H1 (cell line): ENCODE measurements at regions not wholly inside any gene's neighbourhood (a gene's known extent, or its start where the extent isn't known, plus 50 kb on each side); places are given as distances from the start of the nearest gene placed in this dataset.

Experiments used
- CTCF ChIA-PET: fragments of 300-600 bp; sonication (Branson Sonifier 250); formaldehyde crosslinking; loops from one replicate; lab custom pipeline; 2021; ENCODE audit not compliant: partially characterized antibody; lab: Charles Lee
- POLR2A ChIA-PET: fragments of 300-600 bp; sonication (Branson Sonifier 250); formaldehyde crosslinking; loops from one replicate; lab custom pipeline; 2021; ENCODE audit warnings: inconsistent platforms; ENCODE audit not compliant: partially characterized antibody; lab: Charles Lee
- DNase-seq, 2 experiments: peaks; one replicate each; pipeline versions ENCODE4 v3.0.0 to v3.0.0-alpha.2; 2010 to 2022; ENCODE audit warnings: low spot score in 2 of 2, low read depth in 1 of 2, mixed read lengths in 1 of 2
- FAIRE-seq: peaks from 2 replicates; lab custom pipeline; 2011; peaks lifted over from hg19 to GRCh38; lab: Jason Lieb, UNC
- H2AFZ ChIP-seq: 2 replicates; pipeline ENCODE4 v1.8.1; 2012; ENCODE audit warnings: low read length, inconsistent platforms
- H2AK5ac ChIP-seq: 2 replicates; pipeline ENCODE4 v1.6.1; 2013; ENCODE audit warnings: low read depth, low read length
- H2BK120ac ChIP-seq: replicated peaks from 2 replicates; pipeline ENCODE3; 2013; ENCODE audit warnings: low read depth, low read length, inconsistent platforms
- H2BK12ac ChIP-seq: 2 replicates; pipeline ENCODE4 v1.6.1; 2013; ENCODE audit warnings: low read depth, low read length
- H2BK15ac ChIP-seq: 2 replicates; pipeline ENCODE4 v1.6.1; 2013; ENCODE audit warnings: low read length
- H2BK20ac ChIP-seq: 2 replicates; pipeline ENCODE4 v1.6.1; 2013; ENCODE audit warnings: low read length
- H2BK5ac ChIP-seq: 2 replicates; pipeline ENCODE4 v1.6.1; 2013; ENCODE audit warnings: low read depth, low read length
- H3K14ac ChIP-seq: 2 replicates; pipeline ENCODE4 v1.6.1; 2013; ENCODE audit warnings: inconsistent platforms; ENCODE audit not compliant: insufficient read length
- H3K18ac ChIP-seq: 2 replicates; pipeline ENCODE4 v1.6.1; 2013; ENCODE audit warnings: low read length; ENCODE audit errors: extremely low read depth
- H3K23ac ChIP-seq: 2 replicates; pipeline ENCODE4 v1.6.1; 2013; ENCODE audit warnings: inconsistent platforms; ENCODE audit not compliant: insufficient read length
- H3K23me2 ChIP-seq: 2 replicates; pipeline ENCODE4 v1.6.1; 2013; ENCODE audit warnings: low read depth, low read length
- H3K27ac ChIP-seq: 2 replicates; pipeline ENCODE4 v1.6.1; 2011; ENCODE audit warnings: low read depth, low read length, inconsistent platforms
- H3K27me3 ChIP-seq, 4 experiments: replicated peaks in 1 of 4; 1 replicate in 1 of 4; 2 replicates in 3 of 4; pipeline versions ENCODE4 v1.6.1 to v1.8.1; 2011 to 2013; ENCODE audit warnings: low read length in 3 of 4, mild to moderate bottlenecking in 3 of 4, inconsistent platforms in 2 of 4, mixed read lengths in 2 of 4, moderate library complexity in 1 of 4; ENCODE audit not compliant: control insufficient read depth in 3 of 4, insufficient read depth in 3 of 4; ENCODE audit errors: extremely low read depth in 1 of 4
- H3K36me3 ChIP-seq, 4 experiments: 2 replicates each; pipeline versions ENCODE4 v1.6.1 to v1.8.1; 2011 to 2013; ENCODE audit warnings: mild to moderate bottlenecking in 4 of 4, low read length in 3 of 4, moderate library complexity in 2 of 4, control low read depth in 1 of 4, inconsistent platforms in 1 of 4; ENCODE audit not compliant: insufficient read depth in 4 of 4, control insufficient read depth in 2 of 4
- H3K4ac ChIP-seq: replicated peaks from 2 replicates; pipeline ENCODE3; 2013; ENCODE audit warnings: low read length, low read depth, mixed read lengths, inconsistent platforms; ENCODE audit not compliant: insufficient read length
- H3K4me1 ChIP-seq, 4 experiments: replicated peaks in 1 of 4; 1 replicate in 1 of 4; 2 replicates in 3 of 4; pipeline versions ENCODE4 v1.6.1 to v1.8.1; 2011 to 2013; ENCODE audit warnings: low read length in 3 of 4, inconsistent platforms in 2 of 4, mixed read lengths in 1 of 4; ENCODE audit not compliant: insufficient read depth in 4 of 4, control insufficient read depth in 3 of 4
- H3K4me2 ChIP-seq, 2 experiments: 2 replicates each; pipeline versions ENCODE4 v1.6.1 to v1.8.1; 2011 to 2013; ENCODE audit warnings: low read depth in 2 of 2, low read length in 2 of 2, control low read depth in 1 of 2, inconsistent platforms in 1 of 2, mild to moderate bottlenecking in 1 of 2; ENCODE audit not compliant: insufficient read depth in 1 of 2
- H3K4me3 ChIP-seq, 4 experiments: fragments of 200-600, 300-600 bp in 1 of 4; sonication (generic), shearing (Covaris generic), sonication (Bioruptor Twin) in 1 of 4; 2 replicates each; pipeline versions ENCODE4 v1.5.1 to v1.8.1; 2011 to 2016; ENCODE audit warnings: low read length in 4 of 4, low read depth in 3 of 4, control low read depth in 2 of 4, inconsistent platforms in 2 of 4, mild to moderate bottlenecking in 2 of 4, mixed read lengths in 1 of 4, moderate library complexity in 1 of 4; ENCODE audit not compliant: insufficient read depth in 2 of 4; ENCODE audit errors: extremely low read depth in 1 of 4
- H3K56ac ChIP-seq: replicated peaks from 2 replicates; pipeline ENCODE3; 2013; ENCODE audit warnings: low read depth, mild to moderate bottlenecking, mixed read lengths, low read length, inconsistent platforms; ENCODE audit not compliant: insufficient read length
- H3K79me1 ChIP-seq: 2 replicates; pipeline ENCODE4 v1.6.1; 2013; ENCODE audit warnings: low read depth, low read length, control low read depth
- H3K79me2 ChIP-seq, 2 experiments: 2 replicates each; pipeline versions ENCODE4 v1.6.1 to v1.8.1; 2012 to 2013; ENCODE audit warnings: low read length in 2 of 2, mild to moderate bottlenecking in 2 of 2, inconsistent platforms in 1 of 2; ENCODE audit not compliant: insufficient read depth in 2 of 2, control insufficient read depth in 1 of 2
- H3K9ac ChIP-seq, 4 experiments: replicated peaks in 1 of 4; 1 replicate in 1 of 4; 2 replicates in 3 of 4; pipeline versions ENCODE4 v1.6.1 to v1.8.1; 2011 to 2013; ENCODE audit warnings: low read depth in 3 of 4, low read length in 3 of 4, control low read depth in 2 of 4, mild to moderate bottlenecking in 2 of 4, moderate library complexity in 2 of 4, inconsistent platforms in 1 of 4; ENCODE audit errors: extremely low read depth in 1 of 4
- H3K9me3 ChIP-seq, 2 experiments: 2 replicates each; pipeline versions ENCODE4 v1.6.1 to v1.8.1; 2012 to 2013; ENCODE audit warnings: mild to moderate bottlenecking in 2 of 2, moderate library complexity in 2 of 2, control low read depth in 1 of 2, inconsistent platforms in 1 of 2, low read depth in 1 of 2, low read length in 1 of 2, mixed read lengths in 1 of 2; ENCODE audit not compliant: insufficient read depth in 2 of 2
- H4K20me1 ChIP-seq, 2 experiments: replicated peaks in 1 of 2; 2 replicates each; pipeline versions ENCODE3 to v1.8.1; 2011 to 2013; ENCODE audit warnings: inconsistent platforms in 2 of 2, low read length in 2 of 2, mild to moderate bottlenecking in 1 of 2; ENCODE audit not compliant: insufficient read depth in 2 of 2, control insufficient read depth in 1 of 2
- H4K5ac ChIP-seq: 2 replicates; pipeline ENCODE4 v1.6.1; 2013; ENCODE audit warnings: low read length, low read depth, mixed read lengths, inconsistent platforms; ENCODE audit not compliant: insufficient read length
- H4K8ac ChIP-seq: 2 replicates; pipeline ENCODE4 v1.8.0; 2013; ENCODE audit warnings: mild to moderate bottlenecking, moderate library complexity, low read length, inconsistent platforms; ENCODE audit not compliant: insufficient read depth; ENCODE audit errors: extremely low read depth
- H4K91ac ChIP-seq: replicated peaks from 2 replicates; pipeline ENCODE3; 2013; ENCODE audit warnings: low read length, mixed read lengths, inconsistent platforms; ENCODE audit not compliant: insufficient read length
- KDM1A ChIP-seq: fragments of 200-600, 300-600 bp; sonication (generic); IDR thresholded peaks from 2 replicates; pipeline ENCODE4 v1.7.1; 2016; ENCODE audit warnings: mild to moderate bottlenecking, low read length, borderline replicate concordance
- POU5F1 ChIP-seq: IDR thresholded peaks from 2 replicates; pipeline ENCODE4 v1.6.1; 2011; ENCODE audit warnings: low read depth, mild to moderate bottlenecking, low read length, moderate library complexity
- WGBS, 2 experiments: shearing (Covaris generic) in 1 of 2; methylation state at CpG; one replicate each; pipeline versions ENCODE4 v1.1.6 to v1.1.7; 2013 to 2015; ENCODE audit warnings: low lambda C conversion rate in 2 of 2, mixed read lengths in 2 of 2, inconsistent platforms in 1 of 2, low coverage in 1 of 2, missing lambda C conversion rate in 1 of 2; ENCODE audit not compliant: insufficient replicate concordance in 2 of 2, insufficient coverage in 1 of 2, insufficient read length in 1 of 2; ENCODE audit errors: extremely low coverage in 1 of 2, missing lambda C conversion rate in 1 of 2; 5-methylcytosine and 5-hydroxymethylcytosine counted together

DNA sequence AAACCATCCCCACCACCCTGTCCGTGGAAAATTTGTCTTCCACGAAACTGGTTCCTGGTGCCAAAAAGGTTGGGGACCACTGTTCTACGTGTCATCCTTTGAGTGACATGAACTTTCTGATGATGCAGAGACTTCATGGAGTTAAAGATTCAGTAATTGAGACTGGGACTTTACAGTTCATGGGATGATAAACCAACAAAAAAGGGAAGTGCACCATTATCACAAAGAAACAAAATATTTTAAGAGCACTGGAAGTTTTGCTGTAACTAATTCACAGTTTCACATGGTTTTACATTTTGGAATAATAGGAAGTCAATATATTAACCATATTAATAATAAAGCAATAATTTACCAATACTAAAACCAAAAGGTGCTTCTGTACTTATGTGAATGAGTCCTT lies 126.8 kb downstream of the AQP4 start:
- H4K91ac ChIP-seq: no peak overlapping the region
- TF ChIP-seq POU5F1: no peak
- no peak for TF ChIP-seq KDM1A
- TF ChIP-seq, all 59 proteins: peak for 0
- Histone ChIP-seq H2BK20ac (no peak overlapping the region), H3K36me3 (no peaks in the 10 kb centered on the region; a peak in 1 of 8 replicates), H3K23me2 (no peaks in the 10 kb centered on the region), H3K4ac (no peak overlapping the region), H2BK12ac (no peak overlapping the region), H2AFZ (no peak overlapping the region), H3K18ac (no peak overlapping the region), H2BK15ac (no peak overlapping the region), H3K9me3 (0 out of 4 replicates have a peak, but pooled peaks cover 0 to 2% of the 10 kb centered on the region in 2 experiments), H3K14ac (no peak overlapping the region), H2AK5ac (no peak overlapping the region), H3K23ac (no peak overlapping the region), H3K4me1 (peaks cover 0 to 4% (median 1%) of the 10 kb centered on the region in 4 experiments; a peak in 3 of 7 replicates), H3K27ac (no peak overlapping the region), H3K79me2 (no peaks in the 10 kb centered on the region), H4K20me1 (no peaks in the 10 kb centered on the region), H3K27me3 (no peaks in the 10 kb centered on the region), H3K4me3 (no peak overlapping the region), H3K56ac (no peak overlapping the region), H4K8ac (no peak overlapping the region), H3K9ac (no peak overlapping the region), H3K4me2 (no peak overlapping the region), H3K79me1 (no peaks in the 10 kb centered on the region), H2BK120ac (no peak overlapping the region), H4K5ac (no peak overlapping the region), H2BK5ac (no peak overlapping the region)
- 92% methylated on average over 3 of the region's 3 CpGs; no CpG with 5 or more reads in 1 of the 2 experiments for WGBS, 2 experiments
- FAIRE-seq: no peak
- ChIA-PET CTCF (no interaction called here), POLR2A (no interaction called here)
- DNase-seq: no peak
